ENCODE measurements at regions not wholly inside any gene's neighbourhood (a gene's known extent, or its start where the extent isn't known, plus 50 kb on each side); places are given as distances from the start of the nearest gene placed in this dataset.

- H3K36me3 Mint-ChIP-seq (ENCODE audit: low read depth), result no peaks in the 10 kb centered on the region
- H3K4me3 Mint-ChIP-seq, result no peak overlapping the region
- no peak for DNase-seq
- H3K27ac Mint-ChIP-seq, result no peak overlapping the region
- no peaks in the 10 kb centered on the region for H3K27me3 Mint-ChIP-seq (ENCODE audit: low read depth)
- intact Hi-C loops (cut with micrococcal nuclease), result no loop called here
- H3K4me1 Mint-ChIP-seq (ENCODE audit: low read depth), result peaks cover 3% of the 10 kb centered on the region
- CTCF ChIA-PET, result no interaction called here
- H3K9me3 Mint-ChIP-seq, result no peaks in the 10 kb centered on the region
These were observed 481.8 kb upstream of the KCNMB2 start for GRCh38 chr3:178054471-178054870.

- no peak overlapping the region for H3K4me3 Mint-ChIP-seq
- H3K27ac Mint-ChIP-seq, result no peak overlapping the region
- no peaks in the 10 kb centered on the region for H3K36me3 Mint-ChIP-seq (ENCODE audit: low read depth)
- peaks cover 3% of the 10 kb centered on the region for H3K4me1 Mint-ChIP-seq (ENCODE audit: low read depth)
- no peak for DNase-seq
- H3K9me3 Mint-ChIP-seq, result no peaks in the 10 kb centered on the region
- CTCF ChIA-PET, result no interaction called here
- no peaks in the 10 kb centered on the region for H3K27me3 Mint-ChIP-seq (ENCODE audit: low read depth)
- intact Hi-C loops (cut with micrococcal nuclease), result no loop called here
These were observed 480.3 kb upstream of the KCNMB2 start for GRCh38 chr3:178055939-178056338.

GRCh38 chr3:178056868-178057267 is 479.4 kb upstream of the KCNMB2 start:
- CTCF ChIA-PET, result no interaction called here
- Mint-ChIP-seq H3K4me1 (ENCODE audit: low read depth) (peaks cover 3% of the 10 kb centered on the region), H3K4me3 (no peak overlapping the region), H3K9me3 (no peaks in the 10 kb centered on the region), H3K27me3 (ENCODE audit: low read depth) (no peaks in the 10 kb centered on the region), H3K27ac (no peak overlapping the region), H3K36me3 (ENCODE audit: low read depth) (no peaks in the 10 kb centered on the region)
- intact Hi-C loops (cut with micrococcal nuclease), result no loop called here
- no peak for DNase-seq

- no peak overlapping the region for H3K4me3 Mint-ChIP-seq
- H3K4me1 Mint-ChIP-seq (ENCODE audit: low read depth), result peaks cover 3% of the 10 kb centered on the region
- no peaks in the 10 kb centered on the region for H3K9me3 Mint-ChIP-seq
- H3K27me3 Mint-ChIP-seq (ENCODE audit: low read depth), result no peaks in the 10 kb centered on the region
- CTCF ChIA-PET, result interaction anchor here (0.6 to 0.9 kb wide), 3 partner anchors 20 to 1132 kb away, joined by 3 to 7 read pairs (median 4); no protein-coding TSS in a partner anchor
- H3K36me3 Mint-ChIP-seq (ENCODE audit: low read depth), result no peaks in the 10 kb centered on the region
- DNase-seq, result no peak
- intact Hi-C loops (cut with micrococcal nuclease), result no loop called here
- no peak overlapping the region for H3K27ac Mint-ChIP-seq
These were observed 477.6 kb upstream of the KCNMB2 start for GRCh38 chr3:178058629-178059028.

GRCh38 chr3:178059119-178059518 is 477.1 kb upstream of the KCNMB2 start:
- intact Hi-C loops (cut with micrococcal nuclease), result no loop called here
- Mint-ChIP-seq H3K4me1 (ENCODE audit: low read depth) (peaks cover 3% of the 10 kb centered on the region), H3K9me3 (no peaks in the 10 kb centered on the region), H3K27ac (no peak overlapping the region), H3K36me3 (ENCODE audit: low read depth) (no peaks in the 10 kb centered on the region), H3K27me3 (ENCODE audit: low read depth) (no peaks in the 10 kb centered on the region), H3K4me3 (no peak overlapping the region)
- CTCF ChIA-PET, result interaction anchor here (0.6 to 0.9 kb wide), 3 partner anchors 20 to 1133 kb away, joined by 3 to 7 read pairs (median 4); no protein-coding TSS in a partner anchor
- DNase-seq, result no peak

- no peaks in the 10 kb centered on the region for H3K36me3 Mint-ChIP-seq (ENCODE audit: low read depth)
- no peaks in the 10 kb centered on the region for H3K9me3 Mint-ChIP-seq
- DNase-seq, result no peak
- no peak overlapping the region for H3K4me3 Mint-ChIP-seq
- CTCF ChIA-PET, result no interaction called here
- H3K27ac Mint-ChIP-seq, result no peak overlapping the region
- H3K27me3 Mint-ChIP-seq (ENCODE audit: low read depth), result no peaks in the 10 kb centered on the region
- intact Hi-C loops (cut with micrococcal nuclease), result no loop called here
- H3K4me1 Mint-ChIP-seq (ENCODE audit: low read depth), result no peaks in the 10 kb centered on the region
These were observed 476.4 kb upstream of the KCNMB2 start for GRCh38 chr3:178059836-178060235.

GRCh38 chr3:178060407-178060806 is 475.8 kb upstream of the KCNMB2 start:
- intact Hi-C loops (cut with micrococcal nuclease), result no loop called here
- DNase-seq, result no peak
- no peaks in the 10 kb centered on the region for H3K27me3 Mint-ChIP-seq (ENCODE audit: low read depth)
- no peak overlapping the region for H3K4me3 Mint-ChIP-seq
- no peaks in the 10 kb centered on the region for H3K36me3 Mint-ChIP-seq (ENCODE audit: low read depth)
- no peaks in the 10 kb centered on the region for H3K9me3 Mint-ChIP-seq
- no peak overlapping the region for H3K27ac Mint-ChIP-seq
- CTCF ChIA-PET, result no interaction called here
- no peaks in the 10 kb centered on the region for H3K4me1 Mint-ChIP-seq (ENCODE audit: low read depth)

GRCh38 chr3:178062126-178062525 is 474.1 kb upstream of the KCNMB2 start:
- no peak for DNase-seq
- CTCF ChIA-PET, result no interaction called here
- Mint-ChIP-seq H3K36me3 (ENCODE audit: low read depth) (no peaks in the 10 kb centered on the region), H3K9me3 (no peaks in the 10 kb centered on the region), H3K27ac (no peak overlapping the region), H3K4me1 (ENCODE audit: low read depth) (no peaks in the 10 kb centered on the region), H3K27me3 (ENCODE audit: low read depth) (no peaks in the 10 kb centered on the region), H3K4me3 (no peak overlapping the region)
- intact Hi-C loops (cut with micrococcal nuclease), result no loop called here

GRCh38 chr3:178063461-178063860 is 472.8 kb upstream of the KCNMB2 start:
- intact Hi-C loops (cut with micrococcal nuclease), result no loop called here
- Mint-ChIP-seq H3K27me3 (ENCODE audit: low read depth) (no peaks in the 10 kb centered on the region), H3K27ac (no peak overlapping the region), H3K4me3 (no peak overlapping the region), H3K9me3 (no peaks in the 10 kb centered on the region), H3K36me3 (ENCODE audit: low read depth) (no peaks in the 10 kb centered on the region), H3K4me1 (ENCODE audit: low read depth) (no peaks in the 10 kb centered on the region)
- DNase-seq, result no peak
- CTCF ChIA-PET, result no interaction called here

GRCh38 chr3:178067721-178068120 is 468.5 kb upstream of the KCNMB2 start:
- no peak for DNase-seq
- H3K9me3 Mint-ChIP-seq, result peaks cover 2% of the 10 kb centered on the region
- intact Hi-C loops (cut with micrococcal nuclease), result no loop called here
- no peaks in the 10 kb centered on the region for H3K27me3 Mint-ChIP-seq (ENCODE audit: low read depth)
- no peaks in the 10 kb centered on the region for H3K36me3 Mint-ChIP-seq (ENCODE audit: low read depth)
- CTCF ChIA-PET, result no interaction called here
- H3K27ac Mint-ChIP-seq, result no peak overlapping the region
- H3K4me3 Mint-ChIP-seq, result no peak overlapping the region
- no peaks in the 10 kb centered on the region for H3K4me1 Mint-ChIP-seq (ENCODE audit: low read depth)

- no peak for DNase-seq
- Mint-ChIP-seq H3K9me3 (peaks cover 2% of the 10 kb centered on the region), H3K4me1 (ENCODE audit: low read depth) (peaks cover 6% of the 10 kb centered on the region), H3K36me3 (ENCODE audit: low read depth) (no peaks in the 10 kb centered on the region), H3K27me3 (ENCODE audit: low read depth) (no peaks in the 10 kb centered on the region), H3K27ac (no peak overlapping the region), H3K4me3 (no peak overlapping the region)
- CTCF ChIA-PET, result interaction anchor here (0.5 kb wide), 1 partner anchor 12 kb away, joined by 4 read pairs; no protein-coding TSS in a partner anchor
- intact Hi-C loops (cut with micrococcal nuclease), result no loop called here
These were observed 463.6 kb upstream of the KCNMB2 start for GRCh38 chr3:178072391-178073305.

GRCh38 chr3:178073366-178073765 is 462.9 kb upstream of the KCNMB2 start:
- H3K27ac Mint-ChIP-seq, result no peak overlapping the region
- peaks cover 6% of the 10 kb centered on the region for H3K4me1 Mint-ChIP-seq (ENCODE audit: low read depth)
- H3K9me3 Mint-ChIP-seq, result peaks cover 2% of the 10 kb centered on the region

GRCh38 chr3:178075344-178075743 is 460.9 kb upstream of the KCNMB2 start:
- Mint-ChIP-seq H3K4me3 (no peak overlapping the region), H3K27ac (no peak overlapping the region), H3K36me3 (ENCODE audit: low read depth) (no peaks in the 10 kb centered on the region), H3K9me3 (no peaks in the 10 kb centered on the region), H3K27me3 (ENCODE audit: low read depth) (no peaks in the 10 kb centered on the region), H3K4me1 (ENCODE audit: low read depth) (peaks cover 12% of the 10 kb centered on the region)
- CTCF ChIA-PET, result no interaction called here
- intact Hi-C loops (cut with micrococcal nuclease), result no loop called here
- DNase-seq, result no peak

More at GRCh38 chr3:178073366-178073765, 462.9 kb upstream of the KCNMB2 start:
- Mint-ChIP-seq H3K27me3 (ENCODE audit: low read depth) (no peaks in the 10 kb centered on the region), H3K36me3 (ENCODE audit: low read depth) (no peaks in the 10 kb centered on the region), H3K4me3 (no peak overlapping the region)
- CTCF ChIA-PET, result interaction anchor here (0.5 kb wide), 1 partner anchor 11 kb away, joined by 4 read pairs; no protein-coding TSS in a partner anchor
- intact Hi-C loops (cut with micrococcal nuclease), result no loop called here
- DNase-seq, result no peak
